NCI-H345 treated with DMSO at 0.1 percent for 48 hours (cell line): ENCODE measurements at regions not wholly inside any gene's neighbourhood (a gene's known extent, or its start where the extent isn't known, plus 50 kb on each side); places are given as distances from the start of the nearest gene placed in this dataset.
"Not testable (repeated sequence)": the region's sequence is repeated elsewhere in the genome, so short reads cannot be mapped to it uniquely, and the experiment has no call there.

Source experiments
- DNase-seq: peaks from one replicate; lab custom pipeline; 2025; ENCODE audit not compliant: unreplicated experiment; lab: John Stamatoyannopoulos, UW

- DNase-seq, result not testable (repeated sequence)
Measured at GRCh38 chr22:27109406-27109805, 452.0 kb downstream of the MIAT start.

- no peak for DNase-seq
Measured at GRCh38 chr22:27110665-27111451, 453.5 kb downstream of the MIAT start.

DNA sequence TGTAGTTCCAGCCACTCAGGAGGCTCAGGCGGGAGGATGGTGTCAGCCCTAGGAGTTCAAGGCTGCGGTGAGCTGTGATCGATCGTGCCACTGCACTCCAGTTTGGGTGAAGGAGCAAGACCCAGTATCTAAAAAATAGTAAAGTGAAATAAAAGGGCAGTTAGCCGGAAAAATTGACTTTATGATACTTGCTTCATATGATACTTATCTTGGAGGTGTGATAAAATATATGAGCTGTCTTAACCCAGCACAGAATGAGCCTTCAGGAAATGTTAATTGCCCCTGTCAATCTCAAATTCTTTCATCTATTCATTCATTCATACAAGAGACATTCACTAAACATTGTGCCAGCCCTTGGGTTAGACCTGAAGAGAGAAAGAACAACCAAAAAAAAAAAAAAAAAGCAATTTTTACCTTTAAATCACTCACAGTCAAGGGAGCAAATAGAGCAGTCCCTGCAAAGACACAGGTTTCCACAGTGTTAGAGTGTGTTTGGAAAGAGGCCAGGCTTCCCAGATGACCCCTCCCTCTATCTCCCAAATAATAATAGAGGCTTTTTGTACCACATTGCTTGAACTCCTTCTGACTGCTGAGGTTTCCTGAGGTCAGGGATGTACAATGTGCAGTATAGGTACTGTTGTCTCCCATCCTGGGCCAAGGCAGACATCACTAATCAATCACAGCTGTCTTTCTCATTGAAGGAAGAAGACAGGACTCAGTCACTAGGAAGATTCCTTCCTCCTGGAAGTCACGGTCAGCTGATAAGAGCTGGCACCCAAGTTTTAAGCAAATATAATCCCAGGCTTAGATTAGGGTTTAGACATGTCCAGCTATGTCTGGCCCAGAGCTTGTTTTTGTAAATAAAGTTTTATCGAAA is 454.6 kb downstream of the MIAT start:
- no peak for DNase-seq

- DNase-seq, result no peak
Measured at GRCh38 chr22:27113211-27113635, 455.8 kb downstream of the MIAT start.

DNA sequence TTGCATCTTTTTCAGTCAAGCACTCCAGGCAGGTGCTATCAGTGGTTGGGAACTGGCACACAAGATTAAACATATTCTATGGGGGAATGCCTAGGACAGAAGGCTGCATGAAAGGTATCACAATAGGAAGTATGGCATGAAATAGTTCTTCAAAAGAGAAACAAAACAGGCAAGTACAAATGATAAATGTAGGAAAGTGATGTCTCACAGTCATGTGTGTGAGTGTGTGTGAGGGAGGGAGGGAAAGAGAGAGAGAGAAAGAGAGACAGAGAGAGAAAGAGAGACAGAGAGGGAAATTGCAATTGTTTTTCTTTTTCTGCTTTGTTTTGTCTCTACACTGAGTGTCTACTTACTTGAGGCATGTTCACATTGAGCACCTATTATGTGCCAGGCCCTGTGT is 456.3 kb downstream of the MIAT start:
- no peak for DNase-seq

DNA sequence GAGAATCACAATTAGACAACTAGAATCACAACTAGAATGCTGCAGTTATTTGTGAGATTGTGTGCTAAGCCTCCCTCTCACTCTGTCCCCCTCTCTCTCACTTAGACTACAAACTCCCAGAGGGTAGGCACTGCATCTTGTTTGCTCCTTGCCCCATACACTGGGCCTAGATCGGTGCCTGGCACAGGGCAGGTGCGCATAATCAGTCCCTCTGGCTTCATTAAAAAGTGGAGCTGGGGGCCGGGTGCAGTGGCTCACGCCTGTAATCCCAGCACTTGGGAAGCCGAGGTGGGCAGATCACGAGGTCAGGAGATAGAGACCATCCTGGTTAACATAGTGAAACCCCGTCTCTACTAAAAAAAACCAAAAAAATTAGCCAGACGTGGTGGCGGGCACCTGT is 456.8 kb downstream of the MIAT start:
- no peak for DNase-seq

GRCh38 chr22:27115410-27115809 is 458.0 kb downstream of the MIAT start:
- DNase-seq, result no peak

- DNase-seq, result no peak
Measured at GRCh38 chr22:27115816-27116256, 458.4 kb downstream of the MIAT start.

GRCh38 chr22:27116312-27117086 is 459.1 kb downstream of the MIAT start:
- no peak for DNase-seq

GRCh38 chr22:27120036-27120435 is 462.6 kb downstream of the MIAT start:
- DNase-seq, result no peak

DNA sequence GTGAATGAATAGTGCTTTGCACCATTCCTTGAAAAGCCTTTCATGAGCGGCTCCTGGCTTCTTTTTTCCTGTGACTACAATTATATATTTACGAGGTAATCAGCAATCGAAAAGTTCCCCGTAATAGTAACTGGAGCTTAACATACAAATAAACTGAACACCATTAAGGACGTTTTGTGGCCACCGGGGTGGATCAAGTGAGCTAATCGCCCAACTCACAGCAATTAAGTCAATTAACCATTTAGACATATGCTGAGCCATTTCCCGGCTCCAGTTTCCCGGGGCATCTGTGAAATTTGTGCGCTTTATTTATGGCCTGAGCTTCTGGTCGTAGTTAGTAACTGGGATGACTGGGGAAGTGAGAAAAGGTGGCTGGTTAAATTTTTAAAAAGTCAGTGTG is 465.2 kb downstream of the MIAT start:
- DNase-seq, result no peak

- DNase-seq, result no peak
Measured at GRCh38 chr22:27123880-27124279, 466.5 kb downstream of the MIAT start.

- DNase-seq, result no peak
Measured at GRCh38 chr22:27124351-27124966, 467.1 kb downstream of the MIAT start.

- DNase-seq, result no peak
Measured at GRCh38 chr22:27125539-27125938, 468.2 kb downstream of the MIAT start.

DNA sequence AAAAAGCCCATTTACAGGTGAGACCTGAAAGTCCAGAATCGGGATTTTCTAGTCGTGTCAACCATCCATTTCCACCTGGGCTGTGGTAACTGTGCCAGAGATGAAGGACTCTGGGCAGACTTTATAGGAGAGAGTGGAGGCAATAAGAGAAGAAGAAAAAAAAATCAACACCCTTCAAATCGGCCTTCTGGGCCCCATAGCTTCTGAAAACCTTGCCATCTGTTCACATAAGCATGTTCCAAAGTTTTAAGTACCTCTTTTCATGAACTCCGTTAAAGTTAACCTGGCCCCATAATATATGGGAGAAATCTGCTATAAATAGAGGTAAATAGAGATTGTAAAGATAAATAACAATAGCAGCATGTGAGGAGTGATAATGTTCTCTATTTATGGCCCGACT is 470.5 kb downstream of the MIAT start:
- no peak for DNase-seq

DNA sequence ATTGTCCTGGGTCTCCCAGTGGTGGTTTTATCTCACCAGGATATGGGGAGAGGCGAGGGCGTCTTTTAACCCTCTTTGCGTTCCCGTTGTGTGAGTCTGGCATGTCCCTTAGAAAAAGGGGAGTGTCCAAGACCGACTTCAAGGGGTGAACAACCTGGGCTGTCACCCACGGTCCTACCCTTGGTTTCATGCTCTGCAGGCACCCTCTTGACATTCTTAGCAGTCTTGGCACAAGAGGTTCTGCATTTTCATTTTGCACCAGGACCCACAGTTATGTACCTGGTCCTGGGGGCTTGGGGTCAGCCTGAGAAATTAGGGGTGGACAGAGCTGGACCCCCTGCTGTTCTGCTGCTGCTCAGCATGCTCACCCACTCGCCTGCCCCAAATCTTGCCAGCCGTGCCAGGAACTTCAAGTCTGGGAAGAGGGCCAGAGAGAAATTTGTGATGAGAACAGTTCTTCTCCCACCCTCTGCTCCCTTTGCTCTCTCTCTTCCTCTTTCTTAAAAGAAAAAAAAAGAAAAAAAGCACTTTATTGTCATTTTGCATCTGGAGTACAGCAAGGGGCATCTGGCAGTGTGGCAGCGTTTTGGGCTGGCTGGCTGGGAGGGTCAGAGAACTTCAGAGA is 471.2 kb downstream of the MIAT start:
- DNase-seq, result no peak

DNA sequence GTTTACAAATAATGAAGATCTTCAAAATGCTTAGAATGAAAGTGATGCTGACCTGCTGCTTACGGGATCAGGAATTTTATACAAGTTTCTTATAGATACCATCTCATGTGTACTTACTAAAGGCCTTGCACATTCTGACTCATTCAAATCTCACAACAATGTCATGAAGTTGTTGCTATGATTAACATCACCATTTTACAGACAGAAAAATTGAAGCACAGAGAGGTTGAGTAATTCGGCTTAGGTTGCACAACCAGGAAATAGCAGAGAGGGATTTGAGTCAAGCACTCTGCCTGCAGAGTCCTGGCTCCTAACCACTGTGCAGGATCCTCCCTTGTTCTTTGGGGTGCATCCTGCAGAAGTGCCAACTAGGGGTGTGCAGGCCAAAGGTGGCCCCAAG is 471.9 kb downstream of the MIAT start:
- DNase-seq, result no peak

DNA sequence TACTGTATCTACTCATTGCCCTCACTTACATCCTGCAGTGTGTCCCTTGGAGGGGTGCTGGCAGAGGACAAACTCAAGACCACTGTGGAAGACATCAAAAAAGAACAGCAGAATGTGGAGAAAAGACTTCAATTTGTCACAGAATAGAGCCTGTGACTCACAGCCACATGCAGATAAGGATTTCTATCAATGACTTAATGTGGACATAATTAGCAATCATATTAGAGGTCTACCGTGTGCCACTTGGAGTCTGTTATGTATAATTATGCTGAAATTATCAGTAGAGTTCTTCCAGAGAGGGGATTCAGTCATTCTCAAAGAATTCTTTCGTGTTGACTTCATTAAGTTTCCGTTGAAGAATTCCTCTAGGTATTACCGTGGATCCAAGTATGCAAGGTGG is 473.5 kb downstream of the MIAT start:
- DNase-seq, result no peak

- no peak for DNase-seq
Measured at GRCh38 chr22:27131346-27131745, 474.0 kb downstream of the MIAT start.

DNA sequence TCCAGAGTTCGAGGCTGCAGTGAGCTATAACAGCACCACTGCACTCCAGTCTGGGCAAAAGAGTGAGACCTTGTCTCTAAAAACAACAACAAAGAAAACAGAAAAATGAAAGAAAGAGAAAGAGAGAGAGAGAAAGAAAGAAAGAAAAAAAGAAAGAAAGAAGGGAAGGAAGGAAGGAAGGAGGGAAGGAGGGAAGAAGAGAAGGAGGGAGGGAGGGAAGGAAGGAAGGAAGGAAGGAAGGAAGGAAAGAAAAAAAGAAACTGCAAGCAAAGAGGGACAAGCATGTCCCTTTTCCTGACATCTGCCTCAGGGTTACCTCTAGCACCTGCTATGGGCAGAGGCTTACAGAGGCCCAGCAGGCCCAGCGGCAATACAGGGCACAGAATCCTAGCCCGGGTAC is 475.0 kb downstream of the MIAT start:
- no peak for DNase-seq
